Heart right ventricle (tissue), 16 donors: ENCODE measurements at regions not wholly inside any gene's neighbourhood (a gene's known extent, or its start where the extent isn't known, plus 50 kb on each side); places are given as distances from the start of the nearest gene placed in this dataset.

Source experiments
- ATAC-seq, 8 donors: fragments of 200-7000 bp; cut with Tn5 transposase; one replicate each; pipeline ENCODE4 v1.9.1; 2020; ENCODE audit warnings: mild to moderate bottlenecking in 8 of 8, moderate library complexity in 8 of 8, moderate number of reproducible peaks in 1 of 8
- DNase-seq, 2 donors: peaks; one replicate each; pipeline ENCODE4 v3.0.0-alpha.2; 2020
- H3K27ac ChIP-seq, 10 donors: fragments of 200-600 bp; sonication (generic) in 2 of 10; one replicate each; pipeline versions ENCODE4 v1.5.0 to v1.8.0; 2020 to 2022; ENCODE audit warnings: mild to moderate bottlenecking in 3 of 10
- H3K27me3 ChIP-seq, 7 donors: fragments of 200-600 bp; one replicate each; pipeline ENCODE4 v1.8.0; 2021 to 2022; ENCODE audit warnings: mild to moderate bottlenecking in 2 of 7
- H3K36me3 ChIP-seq, 9 donors: fragments of 200-600 bp; sonication (generic) in 1 of 9; one replicate each; pipeline versions ENCODE4 v1.5.0 to v1.8.0; 2020 to 2022; ENCODE audit warnings: mild to moderate bottlenecking in 2 of 9
- H3K4me1 ChIP-seq, 9 donors: fragments of 200-600 bp; sonication (generic) in 1 of 9; one replicate each; pipeline versions ENCODE4 v1.5.0 to v1.8.0; 2020 to 2022; ENCODE audit warnings: mild to moderate bottlenecking in 4 of 9
- H3K4me3 ChIP-seq, 10 donors: fragments of 200-600 bp; sonication (generic) in 2 of 10; one replicate each; pipeline versions ENCODE4 v1.5.0 to v1.8.0; 2020 to 2022; ENCODE audit warnings: mild to moderate bottlenecking in 7 of 10, moderate library complexity in 2 of 10
- H3K9me3 ChIP-seq, 11 donors: fragments of 200-600 bp in 10 of 11; sonication (generic) in 2 of 11; one replicate each; pipeline versions ENCODE4 v1.5.0 to v1.8.0; 2013 to 2022; ENCODE audit warnings: mild to moderate bottlenecking in 2 of 11, control low read depth in 1 of 11, moderate library complexity in 1 of 11
- CTCF ChIP-seq, 9 donors: fragments of 200-600 bp; sonication (generic) in 2 of 9; IDR thresholded peaks; one replicate each; pipeline versions ENCODE4 v1.5.0 to v1.8.0; 2021 to 2022; ENCODE audit warnings: antibody characterized with exemption in 9 of 9, mild to moderate bottlenecking in 5 of 9, moderate library complexity in 1 of 9
- WGBS, 2 donors: extraction: QIAGEN DNeasy Blood & Tissue Kit; methylation state at CpG; one replicate each; pipeline ENCODE4 v1.1.7; 2013; ENCODE audit warnings: inconsistent platforms in 1 of 2; 5-methylcytosine and 5-hydroxymethylcytosine counted together
- intact Hi-C, 10 donors: fragments of 100-400 bp; cut with DNase I; formaldehyde crosslinking; loops; one replicate each; pipeline versions ENCODE4 v1.11.1 to v1.14.2; 2022
- donor health status: Arrhythmogenic right ventricular cardiomyopathy.
- donor health status: ischemic (EF 13 %, LVEDD 7.1; RV severe dilation, severe dysfunction).
- donor health status: healthy with polysubstance abuse.
- donor health status: DM: no; HTN: yes; CAD: no.
- donor health status: DM: no; HTN: no; CAD: no.
- donor health status: ischemic (EF 25% LVEDD 6.9; RV normal size, moderate dysfunction).
- donor health status: ischemic (EF 25% LVEDD 5.7; RV mildly dilated, moderate dysfunction).
- donor health status: healthy.
- donor health status: DM: yes; HTN: yes; CAD: no.
- donor health status: Ischemic cardiomyopathy.
- donor health status: ischemic (EF 35%, LVEDD 5.7; RV mildly dilated, moderate dysfunction).
- donor health status: nonischemic (EF 11% LVEDD 7.7; RV severe dilation, severe dysfunction).
- donor health status: DM: yes; HTN: yes; CAD: no.
- donor health status: PGD.
- donor health status: ischemic (EF 29% LVEDD 5.4; RV normal size, mild dysfunction).
- donor health status: nonischemic (EF 23%, LVEDD 6.1; RV moderate dilation, normal function).

DNA sequence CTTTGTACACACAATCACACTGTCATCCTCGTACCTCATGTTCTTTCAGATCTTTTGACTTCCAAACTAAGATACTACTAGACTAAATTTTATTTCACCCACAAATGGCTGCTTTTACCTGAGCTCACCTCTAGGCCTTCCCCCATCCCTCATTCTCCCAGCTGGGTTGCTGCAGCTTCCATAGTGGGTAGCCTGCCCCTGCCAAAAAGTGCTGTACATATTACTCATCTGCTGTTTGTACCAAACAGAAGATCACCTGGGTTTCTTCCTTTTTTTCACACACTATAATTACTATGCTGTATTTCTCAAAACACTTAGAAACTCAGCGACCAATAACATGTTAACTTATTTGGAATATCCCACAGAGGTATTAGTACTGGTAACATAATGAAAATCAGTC, 267.6 kb upstream of the PRDM1 start:
- no peaks in the 10 kb centered on the region for H3K36me3 ChIP-seq
- peaks cover 0 to 7% (median 0%) of the 10 kb centered on the region in 9 donors for H3K4me1 ChIP-seq
- DNase-seq: no peak
- ATAC-seq: no peak
- intact Hi-C loops: no loop called here
- H3K27me3 ChIP-seq: no peaks in the 10 kb centered on the region
- WGBS, 2 donors: 89 to 91% methylated on average over 2 of the region's 2 CpGs
- no peak for TF ChIP-seq CTCF (IDR thresholded peaks at IDR 0.05)
- no peak overlapping the region for H3K27ac ChIP-seq
- no peak overlapping the region for H3K4me3 ChIP-seq
- peaks cover 0 to 15% (median 0%) of the 10 kb centered on the region in 11 donors for H3K9me3 ChIP-seq

DNA sequence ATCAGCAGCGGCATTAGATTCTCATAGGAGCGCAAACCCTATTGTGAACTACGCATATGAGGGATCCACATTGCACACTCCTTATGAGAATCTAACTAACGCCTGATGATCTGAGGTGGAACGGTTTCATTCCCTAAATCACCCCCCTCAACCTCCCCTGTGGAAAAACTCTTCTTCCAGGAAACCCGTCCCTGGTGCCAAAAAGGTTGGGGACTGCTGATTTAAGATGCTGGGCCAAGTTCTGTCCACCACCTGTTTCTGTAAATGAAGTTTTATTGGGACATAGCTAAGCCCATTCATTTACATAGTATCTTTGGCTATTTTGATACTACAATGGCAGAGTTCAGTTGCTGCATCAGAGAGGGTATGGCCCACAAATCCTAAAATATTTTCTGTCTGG, 268.2 kb upstream of the PRDM1 start:
- Histone ChIP-seq H3K27ac (no peak overlapping the region), H3K36me3 (no peaks in the 10 kb centered on the region), H3K27me3 (no peaks in the 10 kb centered on the region), H3K4me3 (no peak overlapping the region), H3K4me1 (peaks cover 0 to 7% (median 0%) of the 10 kb centered on the region in 9 donors), H3K9me3 (peaks cover 0 to 15% (median 0%) of the 10 kb centered on the region in 11 donors)
- 91% methylated on average over 6 of the region's 6 CpGs for WGBS, 2 donors
- TF ChIP-seq CTCF (IDR thresholded peaks at IDR 0.05): no peak
- ATAC-seq (no peak), DNase-seq (no peak)
- intact Hi-C loops: no loop called here

- WGBS, 2 donors: 73 to 75% methylated on average over 8 of the region's 8 CpGs
- intact Hi-C loops: no loop called here
Measured at GRCh38 chr6:105817370-105817769, 268.8 kb upstream of the PRDM1 start.

GRCh38 chr6:105816847-105817246, 269.3 kb upstream of the PRDM1 start:
- Histone ChIP-seq H3K36me3 (no peaks in the 10 kb centered on the region), H3K4me3 (no peak overlapping the region), H3K9me3 (peaks cover 0 to 7% (median 0%) of the 10 kb centered on the region in 11 donors), H3K27ac (no peak overlapping the region), H3K27me3 (peaks cover 0 to 5% (median 0%) of the 10 kb centered on the region in 7 donors), H3K4me1 (peaks cover 0 to 7% (median 0%) of the 10 kb centered on the region in 9 donors)
- 78 to 80% methylated on average over 4 of the region's 4 CpGs for WGBS, 2 donors
- no peak for ATAC-seq
- no peak for DNase-seq
- intact Hi-C loops: no loop called here
- no peak for TF ChIP-seq CTCF (IDR thresholded peaks at IDR 0.05)

More at GRCh38 chr6:105817370-105817769, 268.8 kb upstream of the PRDM1 start:
- Histone ChIP-seq H3K4me3 (no peak overlapping the region), H3K9me3 (peaks cover 0 to 11% (median 0%) of the 10 kb centered on the region in 11 donors), H3K27ac (no peak overlapping the region), H3K4me1 (peaks cover 0 to 7% (median 0%) of the 10 kb centered on the region in 9 donors), H3K36me3 (no peaks in the 10 kb centered on the region), H3K27me3 (no peaks in the 10 kb centered on the region)
- DNase-seq (no peak), ATAC-seq (no peak)
- no peak for TF ChIP-seq CTCF (IDR thresholded peaks at IDR 0.05)
